Tibial nerve (tissue), 4 donors: ENCODE measurements at regions not wholly inside any gene's neighbourhood (a gene's known extent, or its start where the extent isn't known, plus 50 kb on each side); places are given as distances from the start of the nearest gene placed in this dataset.

Source experiments
- DNase-seq, 2 donors: peaks; one replicate each; pipeline ENCODE4 v3.0.0-alpha.2; 2019; ENCODE audit warnings: low spot score in 2 of 2
- H3K27ac ChIP-seq, 4 donors: fragments of 200-600 bp; sonication (generic) in 3 of 4; one replicate each; pipeline ENCODE4 v1.5.1; 2017 to 2019; ENCODE audit warnings: mild to moderate bottlenecking in 1 of 4
- H3K27me3 ChIP-seq, 2 donors: fragments of 200-600 bp; sonication (generic) in 1 of 2; one replicate each; pipeline versions ENCODE4 v1.5.1 to v1.6.0; 2017 to 2019
- H3K36me3 ChIP-seq, 3 donors: fragments of 200-600 bp; sonication (generic); one replicate each; pipeline ENCODE4 v1.5.1; 2018 to 2019
- H3K4me1 ChIP-seq, 4 donors: fragments of 200-600 bp; sonication (generic) in 3 of 4; one replicate each; pipeline ENCODE4 v1.5.1; 2017 to 2019
- H3K4me3 ChIP-seq, 4 donors: fragments of 200-600 bp; sonication (generic) in 3 of 4; one replicate each; pipeline ENCODE4 v1.5.1; 2017 to 2019; ENCODE audit warnings: mild to moderate bottlenecking in 1 of 4, moderate library complexity in 1 of 4
- H3K9me3 ChIP-seq, 4 donors: fragments of 200-600 bp; sonication (generic) in 3 of 4; one replicate each; pipeline ENCODE4 v1.5.1; 2017 to 2019
- EP300 ChIP-seq, 2 donors: sonication (generic); formaldehyde crosslinking; IDR thresholded peaks; one replicate each; pipeline ENCODE4 v1.6.1; 2017; ENCODE audit warnings: antibody characterized with exemption in 2 of 2, mild to moderate bottlenecking in 1 of 2
- POLR2A ChIP-seq, 2 donors: fragments of 450-650 bp; IDR thresholded peaks; one replicate each; pipeline ENCODE4 v1.6.1; 2017; ENCODE audit warnings: antibody characterized with exemption in 2 of 2, mild to moderate bottlenecking in 2 of 2, moderate library complexity in 2 of 2
- WGBS, 2 donors: methylation state at CpG; one replicate each; pipeline ENCODE4 v1.1.5; 2018; 5-methylcytosine and 5-hydroxymethylcytosine counted together
- TF ChIP-seq, protein P1 (sequence below), 5 experiments: fragments of 200-600 bp in 3 of 5; fragments of 450-650 bp in 2 of 5; sonication (generic) in 3 of 5; IDR thresholded peaks; one replicate each; pipeline ENCODE4 v1.5.1; 2016 to 2019; ENCODE audit warnings: antibody characterized with exemption in 5 of 5, mild to moderate bottlenecking in 3 of 5, moderate library complexity in 2 of 5

DNA sequence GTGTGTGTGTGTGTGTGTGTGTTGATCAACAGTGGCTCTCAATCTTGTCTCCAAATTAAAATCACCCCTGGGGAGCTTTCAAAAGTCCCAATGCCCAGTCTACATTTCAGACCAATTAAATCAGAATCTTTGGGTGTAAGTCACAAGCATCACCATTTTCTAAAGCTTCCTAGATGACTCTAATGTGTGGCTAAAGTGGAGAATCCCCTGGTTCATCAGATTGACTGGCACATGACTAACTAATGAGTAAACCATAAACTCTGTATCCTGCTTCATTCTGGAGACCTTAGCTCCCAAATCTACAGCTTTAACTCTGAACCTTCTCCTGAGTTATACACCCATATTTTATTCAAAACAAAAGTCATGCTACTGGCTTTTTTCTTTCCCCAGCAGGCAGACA, 131.3 kb downstream of the SUCLA2 start:
- H3K4me3 ChIP-seq, result no peak overlapping the region
- no peak overlapping the region for H3K27ac ChIP-seq
- no peak for TF ChIP-seq POLR2A (IDR thresholded peaks at IDR 0.05)
- TF ChIP-seq EP300 (IDR thresholded peaks at IDR 0.05), result no peak
- TF ChIP-seq, protein P1, sequence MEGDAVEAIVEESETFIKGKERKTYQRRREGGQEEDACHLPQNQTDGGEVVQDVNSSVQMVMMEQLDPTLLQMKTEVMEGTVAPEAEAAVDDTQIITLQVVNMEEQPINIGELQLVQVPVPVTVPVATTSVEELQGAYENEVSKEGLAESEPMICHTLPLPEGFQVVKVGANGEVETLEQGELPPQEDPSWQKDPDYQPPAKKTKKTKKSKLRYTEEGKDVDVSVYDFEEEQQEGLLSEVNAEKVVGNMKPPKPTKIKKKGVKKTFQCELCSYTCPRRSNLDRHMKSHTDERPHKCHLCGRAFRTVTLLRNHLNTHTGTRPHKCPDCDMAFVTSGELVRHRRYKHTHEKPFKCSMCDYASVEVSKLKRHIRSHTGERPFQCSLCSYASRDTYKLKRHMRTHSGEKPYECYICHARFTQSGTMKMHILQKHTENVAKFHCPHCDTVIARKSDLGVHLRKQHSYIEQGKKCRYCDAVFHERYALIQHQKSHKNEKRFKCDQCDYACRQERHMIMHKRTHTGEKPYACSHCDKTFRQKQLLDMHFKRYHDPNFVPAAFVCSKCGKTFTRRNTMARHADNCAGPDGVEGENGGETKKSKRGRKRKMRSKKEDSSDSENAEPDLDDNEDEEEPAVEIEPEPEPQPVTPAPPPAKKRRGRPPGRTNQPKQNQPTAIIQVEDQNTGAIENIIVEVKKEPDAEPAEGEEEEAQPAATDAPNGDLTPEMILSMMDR (IDR thresholded peaks at IDR 0.05), result no peak
- no peaks in the 10 kb centered on the region for H3K27me3 ChIP-seq
- no peaks in the 10 kb centered on the region for H3K36me3 ChIP-seq
- H3K9me3 ChIP-seq, result peaks cover 0 to 19% (median 5%) of the 10 kb centered on the region in 4 donors
- no peak for DNase-seq
- H3K4me1 ChIP-seq, result no peaks in the 10 kb centered on the region

- Histone ChIP-seq H3K36me3 (no peaks in the 10 kb centered on the region), H3K4me1 (no peaks in the 10 kb centered on the region), H3K27me3 (no peaks in the 10 kb centered on the region), H3K4me3 (no peak overlapping the region), H3K9me3 (no peaks in the 10 kb centered on the region), H3K27ac (no peak overlapping the region)
- DNase-seq, result no peak
- WGBS, 2 donors, result 70 to 71% methylated on average over 3 of the region's 3 CpGs
- TF ChIP-seq, protein P1 (IDR thresholded peaks at IDR 0.05), result no peak
- TF ChIP-seq EP300 (IDR thresholded peaks at IDR 0.05), result no peak
- TF ChIP-seq POLR2A (IDR thresholded peaks at IDR 0.05), result no peak
Observed at GRCh38 chr13:47865883-47866282, 135.2 kb downstream of the SUCLA2 start.

DNA sequence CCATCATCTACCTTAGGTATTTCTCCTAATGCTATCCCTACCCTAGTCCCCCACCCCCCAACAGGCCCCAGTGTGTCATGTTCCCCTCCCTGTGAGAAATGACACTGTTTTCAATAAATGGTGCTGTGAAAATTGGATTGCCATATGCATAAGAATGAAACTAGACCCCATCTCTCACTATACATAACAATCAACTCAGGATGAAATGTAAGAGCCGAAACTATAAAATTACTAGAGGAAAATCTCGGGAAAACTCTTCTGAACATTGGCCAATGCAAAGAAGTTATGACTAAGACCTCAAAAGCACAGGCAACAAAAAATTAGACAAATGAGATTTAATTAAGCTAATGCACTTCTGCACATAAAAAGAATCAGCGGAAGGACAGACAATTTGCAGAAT, 138.2 kb downstream of the SUCLA2 start:
- no peaks in the 10 kb centered on the region for H3K36me3 ChIP-seq
- H3K4me1 ChIP-seq, result no peaks in the 10 kb centered on the region
- TF ChIP-seq POLR2A (IDR thresholded peaks at IDR 0.05) (no peak), EP300 (IDR thresholded peaks at IDR 0.05) (no peak)
- TF ChIP-seq, protein P1 (IDR thresholded peaks at IDR 0.05), result no peak
- no peak for DNase-seq
- H3K27me3 ChIP-seq, result no peaks in the 10 kb centered on the region
- 90 to 92% methylated on average over 3 of the region's 3 CpGs for WGBS, 2 donors
- H3K27ac ChIP-seq, result no peak overlapping the region
- no peak overlapping the region for H3K4me3 ChIP-seq
- H3K9me3 ChIP-seq, result no peaks in the 10 kb centered on the region

DNA sequence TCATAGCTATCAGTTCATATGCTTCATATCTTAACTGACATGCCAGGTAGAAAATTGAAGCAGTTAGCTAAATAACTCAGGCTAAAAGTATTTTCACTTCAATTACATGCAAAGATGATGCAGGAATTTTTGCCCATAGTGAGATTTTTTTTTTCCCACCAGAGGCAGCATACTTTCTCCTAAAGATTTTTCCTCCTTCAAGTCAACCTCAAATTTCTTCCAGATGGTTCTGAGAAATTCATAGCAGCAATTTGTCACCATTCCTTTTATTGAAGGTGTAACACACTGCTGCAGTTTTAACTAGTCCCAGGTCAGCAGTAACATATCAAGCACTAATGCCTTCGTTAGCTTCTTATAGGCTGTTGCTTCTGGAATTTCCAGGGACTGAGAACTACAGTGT, 141.9 kb downstream of the SUCLA2 start:
- Histone ChIP-seq H3K27me3 (no peaks in the 10 kb centered on the region), H3K4me1 (no peaks in the 10 kb centered on the region), H3K27ac (no peak overlapping the region), H3K9me3 (no peaks in the 10 kb centered on the region), H3K4me3 (no peak overlapping the region), H3K36me3 (no peaks in the 10 kb centered on the region)
- TF ChIP-seq, protein P1 (IDR thresholded peaks at IDR 0.05), result no peak
- TF ChIP-seq EP300 (IDR thresholded peaks at IDR 0.05), result no peak
- no peak for TF ChIP-seq POLR2A (IDR thresholded peaks at IDR 0.05)
- 42 to 60% methylated on average over 1 of the region's 1 CpG for WGBS, 2 donors
- DNase-seq, result no peak

DNA sequence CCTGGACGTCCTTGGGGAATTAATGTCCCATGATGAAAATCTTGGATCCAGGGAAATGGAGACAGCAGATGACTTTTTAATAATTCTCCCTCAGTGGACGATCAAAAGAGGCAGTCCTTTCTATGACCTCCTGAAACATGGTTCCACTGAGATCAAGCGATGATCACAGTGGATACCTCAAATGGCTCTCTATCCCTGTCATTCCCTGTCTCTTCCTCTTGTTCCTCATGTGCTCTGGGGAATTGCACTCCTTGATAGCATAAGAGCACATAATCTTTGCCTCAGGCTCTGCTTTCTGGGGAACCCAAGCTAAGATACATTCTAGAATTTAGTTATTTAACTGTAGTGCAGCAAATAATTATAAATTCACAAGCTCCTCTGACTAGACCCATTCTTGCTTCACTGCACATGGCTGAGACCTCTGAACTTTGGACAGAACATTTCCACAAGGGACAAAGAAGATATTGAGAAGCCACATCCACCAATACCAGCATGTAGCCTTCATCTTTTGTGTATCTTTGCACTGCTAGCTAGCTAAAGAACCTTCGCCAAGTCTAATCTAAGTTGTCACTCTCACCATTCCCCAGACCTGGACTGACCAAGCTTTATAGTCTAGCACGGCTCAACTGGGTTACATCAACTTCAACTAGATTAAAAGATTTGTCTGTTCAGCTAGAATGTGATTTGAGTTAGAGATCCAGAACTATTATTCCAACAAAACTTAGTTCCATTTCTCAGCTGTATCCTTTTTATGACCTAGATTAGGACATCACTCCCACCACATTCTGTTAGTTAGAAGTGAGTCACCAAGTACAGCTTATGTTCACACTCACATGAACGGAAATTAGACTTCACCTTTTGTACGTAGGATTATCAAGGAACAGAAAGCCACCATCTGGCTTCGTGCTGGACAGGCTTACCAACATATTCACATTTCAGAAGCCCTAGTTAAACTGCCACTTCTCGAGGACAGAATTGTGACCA, 142.7 kb downstream of the SUCLA2 start:
- no peaks in the 10 kb centered on the region for H3K36me3 ChIP-seq
- no peaks in the 10 kb centered on the region for H3K9me3 ChIP-seq
- H3K27ac ChIP-seq, result no peak overlapping the region
- DNase-seq, result no peak
- TF ChIP-seq, protein P1 (IDR thresholded peaks at IDR 0.05), result no peak
- TF ChIP-seq EP300 (IDR thresholded peaks at IDR 0.05) (no peak), POLR2A (IDR thresholded peaks at IDR 0.05) (no peak)
- H3K27me3 ChIP-seq, result no peaks in the 10 kb centered on the region
- H3K4me3 ChIP-seq, result no peak overlapping the region
- no peaks in the 10 kb centered on the region for H3K4me1 ChIP-seq
- 55 to 56% methylated on average over 9 of the region's 9 CpGs for whole genome bisulfite sequencing, 2 donors
